ENCODE measurements at regions not wholly inside any gene's neighbourhood (a gene's known extent, or its start where the extent isn't known, plus 50 kb on each side); places are given as distances from the start of the nearest gene placed in this dataset.
A peak's percentile ranks its signal among the peaks of the same experiment; 100 is the strongest.

- in situ Hi-C loops (cut with MboI; ENCODE audit: low pct_unique_long_range_greater_than_20kb, low sequenced_read_pairs), result no loop called here
- DNase-seq, result no peak
These were observed 141.1 kb upstream of the ZXDA start for GRCh38 chrX:58051346-58051745.

- DNase-seq, result no peak
- in situ Hi-C loops (cut with MboI; ENCODE audit: low pct_unique_long_range_greater_than_20kb, low sequenced_read_pairs), result no loop called here
These were observed 133.9 kb upstream of the ZXDA start for GRCh38 chrX:58044130-58044529.

GRCh38 chrX:58025979-58026378 is 115.7 kb upstream of the ZXDA start:
- DNase-seq, result peak; percentile 72
- in situ Hi-C loops (cut with MboI; ENCODE audit: low pct_unique_long_range_greater_than_20kb, low sequenced_read_pairs), result no loop called here

- in situ Hi-C loops (cut with MboI; ENCODE audit: low pct_unique_long_range_greater_than_20kb, low sequenced_read_pairs), result no loop called here
These were observed 75.7 kb upstream of the ZXDA start for GRCh38 chrX:57985951-57986350.

GRCh38 chrX:57984620-57985019 is 74.4 kb upstream of the ZXDA start:
- in situ Hi-C loops (cut with MboI; ENCODE audit: low pct_unique_long_range_greater_than_20kb, low sequenced_read_pairs), result no loop called here

More at GRCh38 chrX:57985951-57986350, 75.7 kb upstream of the ZXDA start:
- no peak for DNase-seq

GRCh38 chrX:57977992-57978391 is 67.7 kb upstream of the ZXDA start:
- DNase-seq, result peak; percentile 46
- in situ Hi-C loops (cut with MboI; ENCODE audit: low pct_unique_long_range_greater_than_20kb, low sequenced_read_pairs), result no loop called here

More at GRCh38 chrX:57984620-57985019, 74.4 kb upstream of the ZXDA start:
- DNase-seq, result no peak

- in situ Hi-C loops (cut with MboI; ENCODE audit: low pct_unique_long_range_greater_than_20kb, low sequenced_read_pairs), result no loop called here
- no peak for DNase-seq
These were observed 54.7 kb upstream of the ZXDA start for GRCh38 chrX:57964975-57965374.

Measured in KBM-7 (cell line).